ENCODE measurements at regions not wholly inside any gene's neighbourhood (a gene's known extent, or its start where the extent isn't known, plus 50 kb on each side); places are given as distances from the start of the nearest gene placed in this dataset.
"Not testable (repeated sequence)": the region's sequence is repeated elsewhere in the genome, so short reads cannot be mapped to it uniquely, and the experiment has no call there.

DNA sequence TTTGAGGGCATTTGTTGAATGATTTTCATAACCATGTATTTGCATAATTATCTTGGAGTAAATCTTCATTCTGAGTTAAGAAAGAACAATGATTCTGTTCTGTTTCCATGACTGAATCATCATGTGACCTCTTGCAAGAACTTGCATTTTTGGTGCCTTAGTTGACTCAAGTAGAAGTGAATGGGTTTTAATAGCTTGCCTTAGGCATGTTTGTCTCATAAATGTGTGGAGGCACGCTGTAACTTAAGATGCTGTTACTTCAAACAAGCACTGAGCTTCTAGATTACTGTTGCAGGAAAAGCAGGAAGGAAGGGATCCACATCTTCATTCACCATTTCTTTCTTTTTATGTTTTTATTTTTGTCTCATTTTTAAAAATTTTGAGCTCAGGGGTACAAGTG, 875.8 kb downstream of the PRIM2 start:
- TF ChIP-seq, protein P1, sequence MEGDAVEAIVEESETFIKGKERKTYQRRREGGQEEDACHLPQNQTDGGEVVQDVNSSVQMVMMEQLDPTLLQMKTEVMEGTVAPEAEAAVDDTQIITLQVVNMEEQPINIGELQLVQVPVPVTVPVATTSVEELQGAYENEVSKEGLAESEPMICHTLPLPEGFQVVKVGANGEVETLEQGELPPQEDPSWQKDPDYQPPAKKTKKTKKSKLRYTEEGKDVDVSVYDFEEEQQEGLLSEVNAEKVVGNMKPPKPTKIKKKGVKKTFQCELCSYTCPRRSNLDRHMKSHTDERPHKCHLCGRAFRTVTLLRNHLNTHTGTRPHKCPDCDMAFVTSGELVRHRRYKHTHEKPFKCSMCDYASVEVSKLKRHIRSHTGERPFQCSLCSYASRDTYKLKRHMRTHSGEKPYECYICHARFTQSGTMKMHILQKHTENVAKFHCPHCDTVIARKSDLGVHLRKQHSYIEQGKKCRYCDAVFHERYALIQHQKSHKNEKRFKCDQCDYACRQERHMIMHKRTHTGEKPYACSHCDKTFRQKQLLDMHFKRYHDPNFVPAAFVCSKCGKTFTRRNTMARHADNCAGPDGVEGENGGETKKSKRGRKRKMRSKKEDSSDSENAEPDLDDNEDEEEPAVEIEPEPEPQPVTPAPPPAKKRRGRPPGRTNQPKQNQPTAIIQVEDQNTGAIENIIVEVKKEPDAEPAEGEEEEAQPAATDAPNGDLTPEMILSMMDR (IDR thresholded peaks at IDR 0.05 in 4 of 5, conservative IDR thresholded peaks at IDR 0.05 in 1 of 5), result not testable (repeated sequence)
- not testable (repeated sequence) for TF ChIP-seq POLR2A (IDR thresholded peaks at IDR 0.05)

Data from gastrocnemius medialis (tissue), 4 donors.